HG02759 (cell line): ENCODE measurements at regions not wholly inside any gene's neighbourhood (a gene's known extent, or its start where the extent isn't known, plus 50 kb on each side); places are given as distances from the start of the nearest gene placed in this dataset.

Experiments used
- ATAC-seq: cut with Tn5 transposase; IDR thresholded peaks from one replicate; pipeline ENCODE4 v1.9.1; 2021; ENCODE audit warnings: mild to moderate bottlenecking, moderate library complexity; ENCODE audit not compliant: unreplicated experiment

DNA sequence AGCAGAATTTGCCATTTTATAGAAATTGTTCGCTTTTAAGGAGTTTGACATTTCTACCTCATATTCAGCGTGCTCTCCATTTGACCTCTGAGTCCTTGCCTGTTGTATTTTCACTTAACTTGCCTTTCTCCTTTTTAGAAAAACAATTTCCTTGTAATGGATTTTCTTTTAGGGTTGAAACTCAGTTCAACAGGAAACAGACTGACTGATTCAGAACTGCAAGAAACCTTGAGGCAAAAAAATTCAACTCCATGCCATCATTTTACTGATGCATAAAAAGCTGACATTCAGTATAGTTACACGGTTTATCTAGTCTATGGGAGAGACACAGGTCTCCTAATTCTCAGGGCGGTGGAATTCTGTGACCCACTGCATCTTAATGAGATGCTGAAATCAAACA lies 59.8 kb downstream of the MRPS30 start:
- ATAC-seq, result no peak

DNA sequence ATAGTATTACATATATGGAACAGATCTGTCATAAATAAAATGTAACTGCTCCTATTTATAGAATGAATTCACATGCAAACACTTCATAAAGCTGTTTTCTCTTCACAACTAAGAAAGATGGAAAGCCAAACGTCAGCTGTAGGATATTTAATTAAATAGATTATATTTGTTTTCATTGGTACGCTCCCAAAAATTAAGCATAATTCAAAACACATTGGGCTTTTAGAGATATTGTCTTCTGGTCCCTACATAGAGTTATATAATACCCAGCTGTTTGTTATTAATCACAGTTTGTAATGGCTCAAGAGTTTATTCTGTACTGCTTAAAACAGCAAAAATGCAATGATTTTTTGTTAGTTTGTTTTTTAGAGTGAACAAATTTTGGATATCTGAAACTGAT lies 61.2 kb downstream of the MRPS30 start:
- ATAC-seq, result no peak

DNA sequence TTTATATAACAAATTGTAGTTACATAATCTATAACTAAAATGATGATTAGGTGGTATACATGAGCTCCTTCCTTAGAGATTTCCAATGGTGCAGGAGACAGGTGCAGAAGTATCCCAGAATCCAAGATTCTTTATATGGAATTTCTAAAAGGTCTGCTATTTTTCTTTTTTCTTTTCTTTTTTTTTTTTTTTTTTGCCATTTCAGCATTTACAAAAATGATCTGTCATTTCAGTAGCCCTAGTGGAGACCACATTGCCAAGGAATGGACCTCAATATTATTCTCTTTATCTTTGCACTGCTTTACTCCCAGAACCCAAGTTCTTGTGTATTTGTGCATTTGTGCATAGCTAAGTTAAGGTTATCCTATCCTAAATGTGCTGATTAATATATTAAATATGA lies 61.7 kb downstream of the MRPS30 start:
- no peak for ATAC-seq

DNA sequence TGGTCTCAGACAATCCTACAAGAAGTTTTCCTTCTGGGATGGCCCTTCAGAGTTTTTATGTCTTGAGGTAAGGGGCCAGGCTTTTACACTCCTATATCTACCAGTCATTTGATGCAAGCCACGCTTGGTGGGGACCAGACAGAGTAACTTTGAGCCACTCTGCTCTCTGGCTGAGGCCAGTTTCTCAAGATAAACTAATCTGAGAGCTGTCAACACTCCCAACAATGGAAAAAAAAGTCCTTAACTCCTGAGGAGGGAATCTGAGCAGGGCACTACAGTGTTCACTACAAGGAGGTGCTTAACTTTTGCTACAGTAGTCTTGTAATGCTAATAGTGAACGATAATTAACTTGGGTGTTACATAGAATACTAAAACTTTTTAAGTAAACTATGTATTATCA lies 62.7 kb downstream of the MRPS30 start:
- no peak for ATAC-seq

DNA sequence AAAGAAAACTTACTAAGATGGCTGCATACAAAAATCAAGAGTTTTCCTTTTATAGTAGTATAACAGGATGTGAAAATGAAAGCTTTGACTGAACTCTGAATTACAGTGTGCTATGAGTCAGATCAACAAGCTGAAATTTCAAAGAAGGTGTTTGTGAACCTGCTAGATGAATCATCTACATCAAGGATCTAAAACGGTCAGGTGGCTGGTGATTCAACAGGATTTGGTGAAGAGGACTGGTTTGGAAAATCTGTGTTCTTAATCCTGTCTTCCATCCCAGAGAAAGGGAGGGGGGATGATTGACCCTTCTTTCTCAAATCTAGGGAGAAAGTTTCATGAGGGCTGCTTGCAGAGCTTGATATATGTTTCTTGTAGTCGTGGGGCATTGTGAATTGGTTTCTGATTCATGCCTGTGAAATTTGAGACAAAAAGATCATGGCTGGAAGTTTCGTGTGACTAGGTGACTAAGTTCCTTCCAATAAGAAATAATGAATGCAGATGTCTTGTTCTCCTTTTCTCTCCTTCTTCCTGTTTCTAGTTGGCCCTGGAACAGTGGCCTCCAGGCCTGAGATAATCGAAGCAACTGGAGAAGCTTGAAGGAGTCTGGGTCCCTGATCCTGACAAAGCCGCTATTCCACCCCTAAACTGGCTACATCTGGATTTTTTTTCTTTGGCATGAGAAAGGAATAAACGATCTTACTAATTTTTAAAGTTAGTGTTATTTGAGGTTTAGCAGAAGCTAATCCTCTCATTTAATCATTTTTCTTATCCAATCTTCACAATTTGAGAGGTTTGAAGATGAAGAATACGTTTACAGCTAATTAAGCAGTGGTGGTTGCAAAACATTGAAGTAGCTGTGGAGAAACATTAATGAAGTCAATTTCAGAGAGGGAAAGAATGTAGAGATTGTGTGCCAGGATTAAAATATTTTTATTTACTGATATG lies 67.2 kb downstream of the MRPS30 start:
- peak; percentile 99 for ATAC-seq

DNA sequence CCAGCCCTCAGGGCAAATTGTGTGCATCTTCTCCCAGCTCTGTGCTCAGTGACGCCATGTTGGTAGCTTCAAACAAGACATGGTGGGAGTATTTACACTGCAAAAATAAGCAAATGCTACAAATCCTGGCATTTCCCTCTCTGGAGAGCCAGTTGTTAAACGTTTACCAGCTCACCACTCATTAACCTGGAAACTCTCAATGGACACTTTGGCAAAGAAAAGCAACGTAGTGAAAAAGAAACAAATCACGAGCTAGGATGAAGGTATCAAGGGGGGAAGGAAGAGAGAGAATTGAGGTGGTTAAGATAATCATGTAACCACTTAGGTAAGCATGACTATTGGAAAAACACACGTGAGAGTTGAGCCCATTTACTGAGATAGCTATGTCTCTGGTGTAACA lies 72.5 kb downstream of the MRPS30 start:
- no peak for ATAC-seq

DNA sequence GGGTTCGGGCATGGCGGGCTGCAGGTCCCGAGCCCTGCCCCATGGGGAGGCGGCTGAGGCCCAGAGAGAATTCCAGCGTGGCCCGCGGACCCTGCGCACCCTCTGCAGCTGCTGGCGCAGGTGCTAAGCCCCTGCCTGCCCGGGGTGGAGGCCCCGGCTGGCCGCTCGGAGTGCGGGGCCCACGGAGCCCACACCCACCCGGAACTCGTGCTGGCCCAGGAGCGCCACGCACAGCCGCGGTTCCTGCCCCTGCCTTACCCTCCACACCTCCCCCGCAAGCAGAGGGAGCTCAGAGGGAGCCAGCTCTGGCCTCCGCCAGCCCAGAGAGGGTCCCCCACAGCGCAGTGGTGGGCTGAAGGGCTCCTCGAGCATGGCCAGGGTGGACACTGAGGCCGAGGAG lies 75.3 kb downstream of the MRPS30 start:
- ATAC-seq, result no peak

DNA sequence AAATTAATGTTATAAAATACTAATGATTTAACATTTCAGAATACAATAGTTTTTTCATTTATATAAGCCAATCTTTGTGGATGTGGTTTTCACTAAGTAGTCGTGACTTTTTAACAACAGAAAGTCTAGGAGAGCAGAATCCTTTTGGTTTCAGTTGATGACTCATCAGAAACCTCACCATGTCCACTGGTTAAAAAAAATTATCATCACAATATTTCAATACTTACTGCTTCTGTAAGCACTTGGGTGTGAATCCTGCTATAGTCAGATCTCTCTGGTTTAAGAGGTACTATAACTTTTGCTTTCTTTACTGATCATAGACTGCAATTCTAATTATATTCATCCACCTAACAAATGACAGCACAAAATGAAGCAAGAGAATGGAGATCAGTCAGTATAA lies 77.2 kb downstream of the MRPS30 start:
- peak; percentile 90 for ATAC-seq

DNA sequence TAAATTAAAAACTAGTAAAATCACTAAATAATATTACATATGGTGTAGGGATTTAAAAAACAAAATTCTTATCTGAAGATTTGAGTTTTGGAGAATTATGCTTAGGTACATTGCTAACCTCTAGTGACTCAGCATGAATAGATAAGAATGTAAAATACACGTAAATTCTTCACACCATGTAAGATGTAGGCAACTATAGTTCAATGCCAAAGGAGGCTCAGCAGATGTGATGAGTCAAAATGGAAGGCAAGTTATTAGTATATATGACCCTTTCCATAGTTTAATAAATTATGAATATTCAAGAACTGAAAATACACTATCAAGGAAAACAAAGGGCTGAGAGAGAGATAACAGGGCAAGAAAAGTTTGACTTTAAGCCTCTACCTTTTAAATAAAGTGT lies 79.0 kb downstream of the MRPS30 start:
- ATAC-seq, result peak; percentile 73

DNA sequence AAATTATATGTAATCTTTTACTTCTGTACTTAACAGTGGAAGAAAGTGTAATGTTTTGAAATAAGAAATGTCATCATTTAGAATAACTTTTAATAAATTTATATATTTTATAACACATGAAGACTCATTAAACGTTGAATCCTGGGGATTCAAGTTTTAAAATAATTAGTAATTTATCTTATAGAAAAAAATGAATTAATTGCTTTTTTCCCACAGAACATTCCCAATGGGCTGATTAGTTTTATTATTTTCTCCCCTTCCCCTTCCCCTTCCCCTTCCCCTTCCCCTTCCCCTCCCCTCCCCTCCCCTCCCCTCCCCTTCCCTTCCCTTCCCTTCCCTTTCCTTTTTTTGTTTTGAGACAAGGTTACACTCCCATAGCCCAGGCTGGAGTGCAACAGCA lies 79.7 kb downstream of the MRPS30 start:
- ATAC-seq, result no peak

DNA sequence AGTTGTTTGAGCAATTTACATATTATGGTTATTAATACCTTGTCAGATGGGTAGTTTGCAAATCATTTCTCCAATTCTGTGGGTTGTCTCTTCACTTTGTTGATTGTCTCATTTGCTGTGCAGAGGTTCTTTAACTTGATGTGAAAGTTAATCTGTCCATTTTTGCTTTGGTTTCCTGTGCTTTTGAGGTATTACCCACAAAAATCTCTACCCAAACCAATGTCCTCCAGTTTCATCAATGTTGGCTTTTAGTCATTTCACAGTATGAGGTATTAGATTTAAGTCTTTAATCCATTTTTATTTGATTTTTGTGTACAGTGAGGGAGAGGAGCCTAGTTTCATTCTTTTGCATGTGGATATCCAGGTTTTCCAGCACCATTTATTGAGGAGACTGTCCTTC lies 82.4 kb downstream of the MRPS30 start:
- no peak for ATAC-seq

DNA sequence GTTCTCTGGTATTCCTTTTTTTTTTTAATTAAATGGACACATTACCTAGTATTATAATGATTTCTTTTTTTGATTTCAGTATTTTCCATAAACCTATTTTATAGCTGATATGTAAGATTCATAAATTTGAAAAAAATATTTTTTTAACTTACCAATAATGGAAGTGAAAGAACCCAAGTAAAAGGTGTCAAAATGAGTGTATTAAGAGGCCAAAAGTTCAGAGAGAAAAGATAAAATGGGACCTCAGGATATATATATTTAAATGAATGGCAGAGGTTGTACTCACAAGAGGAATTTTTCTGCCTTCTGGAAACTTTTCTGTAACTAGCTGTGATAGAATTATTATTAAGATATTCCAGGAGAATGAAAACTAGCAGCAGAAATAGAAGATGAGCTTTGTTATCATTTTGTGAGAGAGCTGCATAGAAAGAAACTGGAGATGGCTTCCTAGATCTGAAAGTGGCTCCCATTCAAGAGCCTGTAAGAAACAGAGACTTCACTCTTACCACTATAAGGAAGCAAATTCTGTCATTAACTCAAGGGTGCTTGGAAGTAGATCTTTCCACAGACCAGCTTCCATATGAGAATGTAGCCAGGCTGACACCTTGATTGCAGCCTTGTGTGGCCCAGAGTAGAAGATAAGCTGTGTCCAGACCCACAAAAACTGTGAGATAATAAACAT lies 91.7 kb downstream of the MRPS30 start:
- no peak for ATAC-seq

DNA sequence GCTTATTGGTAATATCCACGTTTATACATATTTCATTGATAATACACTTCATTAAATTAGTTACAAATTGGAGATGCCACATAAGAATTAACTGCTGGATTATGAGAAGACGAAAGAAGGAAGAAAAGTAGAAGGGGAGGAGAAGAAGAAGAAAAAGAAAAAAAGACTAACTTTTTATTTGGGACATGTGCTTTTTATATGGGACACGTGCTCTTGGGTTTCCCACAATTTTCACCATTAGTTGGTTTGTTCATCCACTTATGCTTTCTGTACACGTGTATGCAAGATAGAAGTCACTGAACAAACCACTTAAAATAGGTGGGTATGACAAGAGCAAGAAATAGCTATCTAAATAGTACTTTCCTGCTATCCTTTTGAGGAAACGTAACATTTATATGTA lies 98.6 kb downstream of the MRPS30 start:
- ATAC-seq, result no peak

DNA sequence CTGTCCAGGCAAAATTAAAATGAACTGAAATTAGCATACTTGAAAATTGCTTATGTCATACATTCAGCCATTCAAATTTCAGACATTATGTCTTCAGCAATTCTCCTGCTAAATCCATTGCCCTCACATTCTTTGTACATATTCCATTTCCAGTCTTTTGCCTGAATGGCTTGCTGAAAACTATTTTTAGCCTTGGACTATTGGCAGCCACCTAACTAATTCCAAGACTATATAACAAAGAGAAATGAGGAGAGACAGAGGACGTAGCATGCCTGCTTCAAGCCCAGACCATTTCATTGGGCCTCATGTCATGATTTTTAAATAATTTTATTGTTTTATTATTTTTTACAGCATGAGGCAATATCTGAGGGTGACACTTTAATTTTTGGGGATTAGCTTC lies 100.3 kb downstream of the MRPS30 start:
- ATAC-seq, result no peak

DNA sequence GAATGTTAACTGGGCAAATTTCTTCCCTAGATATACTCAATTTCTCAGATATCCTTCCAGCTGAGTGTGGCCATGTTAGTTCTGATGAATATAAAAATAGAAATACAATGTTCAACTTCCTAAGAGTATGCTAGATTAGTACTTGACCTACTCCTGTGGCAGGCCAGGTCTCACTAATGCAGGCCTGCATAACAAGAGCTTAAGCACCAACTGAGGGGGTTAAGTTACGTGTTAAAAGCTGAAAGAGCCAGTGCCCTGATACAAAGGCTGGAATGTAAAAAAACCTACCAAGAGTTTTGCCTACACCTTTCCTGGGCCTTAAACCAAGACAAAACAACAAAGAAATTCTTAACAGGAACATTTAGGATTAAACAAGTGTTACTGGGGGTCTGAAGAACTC lies 102.8 kb downstream of the MRPS30 start:
- no peak for ATAC-seq

DNA sequence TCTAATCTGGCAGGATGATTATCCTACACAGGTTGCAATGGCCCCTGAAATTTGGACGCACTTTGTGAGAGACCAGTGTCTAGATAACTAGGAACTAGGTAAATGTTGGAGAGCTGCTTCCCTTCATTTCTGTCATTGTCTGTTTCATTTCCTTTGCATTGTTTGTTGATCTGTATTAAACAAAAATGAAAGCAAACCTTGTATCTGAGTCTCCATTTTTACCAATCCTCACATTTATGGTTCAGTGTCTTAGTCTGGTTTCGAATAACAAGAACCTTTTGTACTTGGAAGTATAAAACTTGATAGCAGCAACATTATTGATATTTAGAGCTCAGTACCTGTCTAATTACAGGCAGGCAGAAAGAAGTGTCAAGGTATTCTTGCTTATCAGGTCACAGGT lies 105.5 kb downstream of the MRPS30 start:
- ATAC-seq, result no peak

DNA sequence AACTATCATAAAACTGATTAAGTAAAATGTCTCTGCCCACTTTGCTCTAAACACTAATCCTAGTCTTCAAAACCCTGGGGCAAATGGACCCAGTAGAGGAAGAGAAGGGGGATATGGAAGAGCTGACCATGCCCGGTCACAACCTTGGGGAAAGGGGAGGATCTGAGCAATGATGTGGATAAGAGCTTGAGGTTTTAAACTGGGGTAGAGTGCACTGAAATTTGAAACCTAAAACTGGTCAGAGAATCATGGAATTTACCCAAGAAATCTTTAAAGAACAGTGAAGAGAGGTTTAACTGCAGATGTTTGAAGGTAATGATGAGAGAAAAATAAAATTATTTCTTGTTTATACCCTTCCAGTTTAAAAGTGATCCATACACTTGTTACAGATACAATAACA lies 110.8 kb downstream of the MRPS30 start:
- no peak for ATAC-seq

DNA sequence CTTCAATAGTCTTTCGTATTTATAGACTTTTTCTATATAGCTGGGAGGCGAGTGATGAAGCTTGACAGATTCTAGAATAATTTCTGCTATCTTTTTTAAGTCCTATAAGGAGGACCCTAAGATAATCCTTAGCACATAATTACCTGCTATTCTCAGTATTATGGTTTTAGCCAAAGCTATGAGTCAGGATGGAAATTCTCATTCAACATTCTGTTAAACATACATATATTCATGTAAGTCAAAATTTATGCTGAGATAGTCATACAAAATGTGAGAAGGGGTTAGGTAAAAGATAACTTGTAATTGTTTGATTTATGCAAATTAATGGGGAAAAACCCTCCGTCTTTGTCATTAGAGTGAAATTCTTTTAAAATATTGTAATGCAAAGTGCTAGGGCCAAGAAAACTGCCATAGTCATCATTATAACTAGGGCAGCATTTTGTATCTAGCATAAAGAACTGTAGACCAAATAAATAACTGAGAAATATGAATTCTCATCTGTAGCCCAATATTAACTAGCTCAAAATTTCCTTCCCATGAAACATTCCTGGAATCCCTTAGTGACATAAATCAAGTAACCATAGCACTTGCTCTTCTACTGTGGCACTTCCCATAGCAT lies 118.5 kb downstream of the MRPS30 start:
- no peak for ATAC-seq

DNA sequence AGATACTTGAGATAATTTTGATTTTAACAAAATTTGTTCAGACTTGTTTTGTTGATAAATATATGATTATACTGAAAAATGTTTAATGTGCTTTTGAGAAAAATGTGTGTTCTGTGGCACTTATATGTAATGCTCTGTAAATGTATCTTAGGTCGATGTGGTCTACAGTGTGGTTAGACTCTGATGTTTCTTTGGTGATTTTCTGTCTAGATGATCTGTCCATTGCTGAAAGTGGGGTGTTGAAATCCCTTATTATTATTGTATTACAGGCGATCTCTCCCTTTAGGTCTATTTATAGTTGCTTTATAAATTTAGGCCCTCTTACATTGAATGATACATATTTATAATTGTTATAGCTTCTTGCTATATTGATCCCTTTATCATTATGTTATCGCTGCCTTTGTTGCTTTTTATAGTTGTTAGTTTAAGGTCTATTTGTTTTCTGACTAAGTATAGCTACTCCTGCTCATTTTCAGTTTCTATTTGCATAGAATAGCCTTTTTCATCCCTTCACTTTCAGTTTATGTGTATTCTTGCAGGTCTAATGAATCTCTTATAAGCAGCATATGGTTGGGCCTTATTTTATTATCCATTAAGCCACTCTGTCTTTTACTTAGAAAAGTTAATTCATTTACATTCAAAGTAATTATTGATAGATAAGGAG lies 124.3 kb downstream of the MRPS30 start:
- ATAC-seq, result peak; percentile 96

DNA sequence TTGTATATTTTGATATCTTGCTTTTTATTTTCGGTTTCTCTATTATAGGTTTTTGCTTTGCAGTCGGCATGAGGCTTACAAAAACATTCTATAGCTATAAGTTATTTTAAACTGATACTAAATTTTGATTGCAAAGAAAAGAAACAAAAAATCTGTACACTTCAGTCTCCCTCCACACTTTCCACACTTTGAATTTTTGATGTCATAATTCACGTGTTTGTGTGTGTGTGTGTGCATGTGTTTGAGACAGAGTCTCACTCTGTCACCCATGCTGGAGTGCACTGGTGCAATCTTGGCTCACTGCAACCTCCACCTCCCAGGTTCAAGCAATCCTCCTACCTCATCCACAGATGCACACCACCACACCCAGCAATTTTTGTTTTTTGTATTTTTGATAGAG lies 124.9 kb downstream of the MRPS30 start:
- peak; percentile 27 for ATAC-seq

DNA sequence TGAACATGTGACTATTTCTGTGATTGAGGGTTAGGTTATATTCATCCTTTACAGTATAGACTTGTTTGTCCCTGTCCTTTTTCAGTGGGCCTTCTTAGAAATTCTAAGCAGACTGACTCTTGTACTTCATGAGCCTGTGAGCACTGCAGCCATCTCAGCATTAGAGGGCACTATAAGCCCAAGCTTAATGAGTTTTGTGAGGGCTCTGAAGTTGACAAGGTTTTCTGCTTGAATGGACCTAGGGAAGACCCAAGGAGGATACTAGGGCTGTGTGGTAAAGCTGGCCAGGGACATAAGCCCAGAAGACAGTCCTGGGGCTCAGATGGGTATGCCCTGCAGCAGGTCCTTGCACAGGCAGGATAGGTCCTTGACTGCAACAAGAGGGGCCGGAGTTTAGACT lies 126.5 kb downstream of the MRPS30 start:
- no peak for ATAC-seq
